ENCODE measurements at regions not wholly inside any gene's neighbourhood (a gene's known extent, or its start where the extent isn't known, plus 50 kb on each side); places are given as distances from the start of the nearest gene placed in this dataset.
"Not testable (repeated sequence)": the region's sequence is repeated elsewhere in the genome, so short reads cannot be mapped to it uniquely, and the experiment has no call there.

DNA sequence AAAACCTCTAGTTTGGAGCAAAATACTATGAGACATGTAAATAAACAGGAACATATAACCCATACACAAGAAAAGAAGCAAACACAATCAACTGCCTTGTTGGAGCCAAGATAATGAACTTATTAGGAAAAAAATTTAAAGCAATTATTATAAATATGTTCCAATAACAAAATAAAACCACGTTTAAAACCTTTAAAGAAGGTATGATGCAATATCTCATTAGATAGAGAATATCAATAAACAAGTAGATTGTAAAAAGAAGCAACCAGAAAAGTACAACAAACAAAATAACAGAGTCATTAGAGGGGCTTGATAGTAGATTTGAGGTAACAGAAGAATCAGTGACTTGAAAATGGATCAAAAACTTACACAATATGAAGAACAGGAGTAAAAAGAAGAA lies 327.0 kb upstream of the PCDH9 start:
- no peak for DNase-seq (ENCODE audit: low read depth in 2 of 2)

DNA sequence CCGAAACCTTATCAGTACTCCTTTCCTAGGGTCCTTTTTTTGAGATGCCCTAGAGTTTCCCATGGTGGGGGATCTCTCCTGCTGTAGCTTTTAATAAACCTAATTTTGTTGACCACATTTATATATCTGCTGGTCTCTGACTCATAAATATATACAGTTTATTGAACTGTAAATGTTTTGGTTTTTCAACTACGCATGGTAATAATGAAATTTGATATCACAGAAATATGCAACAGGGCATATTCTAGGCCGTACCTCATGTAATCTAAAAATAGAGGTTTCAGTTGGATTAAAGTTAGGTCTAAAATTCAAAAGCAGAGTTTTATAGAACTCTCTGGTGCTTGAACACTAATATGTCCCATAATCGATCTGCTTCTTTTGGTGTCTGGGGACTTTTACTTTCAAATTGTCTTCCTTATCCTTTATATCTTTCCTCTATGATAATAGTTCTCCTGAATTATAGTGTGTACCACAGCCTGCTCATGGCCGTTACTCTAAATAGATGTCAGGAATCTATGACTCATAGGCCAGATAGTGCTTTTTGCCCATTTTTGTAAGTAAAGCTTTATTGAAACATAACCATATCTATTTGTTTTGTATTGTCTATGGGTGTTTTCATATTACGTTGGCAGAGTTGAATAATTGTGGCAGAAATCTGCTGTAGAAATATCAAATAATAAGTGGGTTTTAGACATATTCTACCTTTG lies 324.8 kb upstream of the PCDH9 start:
- DNase-seq (ENCODE audit: low read depth in 2 of 2), result no peak

- peak; percentile 65 to 66 for DNase-seq (ENCODE audit: low read depth in 2 of 2)
Measured at GRCh38 chr13:67554286-67554685, 324.1 kb upstream of the PCDH9 start.

- peak in 1 of 2 experiments; percentile 6 for DNase-seq (ENCODE audit: low read depth in 2 of 2)
Measured at GRCh38 chr13:67549331-67549730, 319.2 kb upstream of the PCDH9 start.

GRCh38 chr13:67538906-67539305 lies 308.8 kb upstream of the PCDH9 start:
- DNase-seq (ENCODE audit: low read depth in 2 of 2), result no peak

GRCh38 chr13:67520886-67521285 lies 290.8 kb upstream of the PCDH9 start:
- DNase-seq (ENCODE audit: low read depth in 2 of 2), result no peak

DNA sequence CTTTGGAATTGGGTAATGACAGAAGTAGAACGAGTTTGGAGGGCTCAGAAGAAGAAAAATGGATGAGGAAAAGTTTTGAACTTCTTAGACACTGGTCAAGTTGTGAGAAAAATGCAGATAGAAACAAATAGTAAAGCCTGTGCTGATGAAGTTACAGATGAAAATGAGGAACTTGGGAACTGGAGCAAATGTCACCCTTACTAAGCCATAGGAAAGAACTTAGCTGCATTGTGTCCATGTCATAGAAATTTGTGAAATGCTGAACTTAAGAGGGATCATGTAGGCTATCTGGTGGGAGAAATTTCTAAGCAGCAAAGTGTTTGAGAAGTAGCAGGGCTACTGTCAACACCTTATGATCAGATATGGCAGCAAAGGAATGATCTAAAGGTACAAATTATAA lies 289.2 kb upstream of the PCDH9 start:
- DNase-seq (ENCODE audit: low read depth in 2 of 2), result no peak

DNA sequence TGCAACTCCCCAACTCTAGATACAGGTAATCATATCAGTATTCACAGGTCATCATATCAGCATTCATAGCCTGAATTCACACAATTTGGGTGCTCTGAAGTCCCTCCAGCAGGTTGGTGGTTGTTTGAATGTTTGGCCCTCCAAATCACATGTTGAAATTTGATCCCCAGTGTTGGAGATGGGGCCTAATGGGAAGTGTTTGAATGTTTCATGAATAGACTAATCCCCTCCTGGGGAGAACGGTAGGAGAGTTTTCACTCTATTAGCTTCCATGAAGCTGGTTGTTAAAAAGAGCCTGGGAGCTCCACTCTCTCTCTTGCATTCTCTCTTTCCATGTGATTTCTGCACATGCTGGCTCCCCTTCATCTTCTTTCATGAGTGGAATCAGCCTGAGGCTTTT lies 288.6 kb upstream of the PCDH9 start:
- no peak for DNase-seq (ENCODE audit: low read depth in 2 of 2)

- peak; percentile 63 to 71 for DNase-seq (ENCODE audit: low read depth in 2 of 2)
Measured at GRCh38 chr13:67515895-67516294, 285.8 kb upstream of the PCDH9 start.

DNA sequence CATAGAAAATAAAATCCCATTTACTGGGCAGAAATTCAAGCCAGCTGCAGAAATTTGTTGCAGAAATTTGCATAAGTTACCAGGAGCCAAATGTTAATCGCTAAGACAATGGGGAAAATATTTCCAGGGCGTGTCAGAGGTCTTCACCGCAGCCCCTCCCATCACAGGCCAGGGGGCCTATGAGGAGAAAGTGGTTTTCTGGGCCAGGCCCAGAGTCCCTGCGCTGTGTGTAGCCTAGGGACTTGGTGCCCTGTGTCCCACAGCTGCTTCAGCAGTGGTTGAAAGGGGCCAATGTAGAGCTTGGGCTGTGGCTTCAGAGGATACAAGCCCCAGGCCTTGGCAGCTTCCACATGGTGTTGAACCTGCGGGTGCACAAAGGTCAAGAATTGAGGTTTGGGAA lies 278.9 kb upstream of the PCDH9 start:
- DNase-seq (ENCODE audit: low read depth in 2 of 2), result no peak

- DNase-seq (ENCODE audit: low read depth in 2 of 2), result not testable (repeated sequence)
Measured at GRCh38 chr13:67508275-67508674, 278.1 kb upstream of the PCDH9 start.

DNA sequence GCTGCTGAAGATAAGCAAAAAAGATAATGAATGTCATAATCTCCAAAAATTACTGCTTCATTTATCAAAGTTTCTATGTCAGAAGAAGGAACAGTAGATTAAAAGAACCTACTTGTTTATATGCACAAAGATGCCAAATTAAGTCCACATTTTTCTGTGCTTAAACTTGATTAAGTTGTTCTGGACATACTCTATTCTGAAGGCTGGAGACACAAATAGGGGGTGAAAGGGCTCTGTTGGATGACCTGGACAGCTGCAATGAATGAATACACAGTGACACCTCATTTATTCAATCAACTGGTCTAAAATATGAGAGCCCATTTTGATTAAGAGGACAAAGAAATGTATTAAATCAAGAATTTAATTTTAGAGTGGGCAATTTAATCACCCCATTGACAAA lies 276.3 kb upstream of the PCDH9 start:
- DNase-seq (ENCODE audit: low read depth in 2 of 2), result no peak

DNA sequence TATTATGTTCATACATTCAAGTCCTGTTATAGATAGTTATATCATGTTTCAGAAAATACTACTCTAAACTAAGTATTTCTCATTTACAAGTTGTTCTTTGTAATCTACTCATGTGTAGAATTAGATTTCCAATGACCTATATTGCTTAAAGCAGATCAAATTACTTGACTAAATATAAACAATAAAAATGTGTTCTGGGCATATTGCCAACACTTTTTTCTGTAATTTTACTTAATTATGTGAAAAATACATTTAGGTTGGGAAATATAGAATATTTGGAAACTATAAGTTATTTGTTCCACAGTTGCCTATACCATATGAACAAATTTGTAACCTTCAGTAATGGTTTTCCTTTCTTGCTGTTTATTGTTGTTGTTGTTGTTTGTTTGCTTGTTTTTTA lies 275.2 kb upstream of the PCDH9 start:
- no peak for DNase-seq (ENCODE audit: low read depth in 2 of 2)

DNA sequence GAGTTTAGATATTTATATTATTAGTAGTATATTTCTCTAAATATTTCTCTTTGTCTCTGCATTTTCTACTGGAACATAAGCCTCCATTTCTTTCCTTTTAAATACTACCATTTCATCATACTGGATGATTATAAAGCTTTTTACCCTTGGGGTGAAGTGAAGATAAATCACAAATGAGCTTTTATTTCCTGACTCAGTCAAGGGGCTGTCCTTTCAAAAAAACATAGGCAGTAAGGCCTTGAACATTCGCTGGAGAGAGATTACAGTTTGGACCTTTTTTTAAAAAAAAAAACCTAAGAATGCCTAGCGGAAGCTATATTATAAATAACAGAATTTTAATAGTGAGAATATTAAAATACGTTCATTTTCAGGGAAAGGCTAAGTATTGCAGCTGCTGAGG lies 268.8 kb upstream of the PCDH9 start:
- no peak for DNase-seq (ENCODE audit: low read depth in 2 of 2)

- no peak for DNase-seq (ENCODE audit: low read depth in 2 of 2)
Measured at GRCh38 chr13:67493835-67494234, 263.7 kb upstream of the PCDH9 start.

GRCh38 chr13:67489016-67489415 lies 258.9 kb upstream of the PCDH9 start:
- no peak for DNase-seq (ENCODE audit: low read depth in 2 of 2)

DNA sequence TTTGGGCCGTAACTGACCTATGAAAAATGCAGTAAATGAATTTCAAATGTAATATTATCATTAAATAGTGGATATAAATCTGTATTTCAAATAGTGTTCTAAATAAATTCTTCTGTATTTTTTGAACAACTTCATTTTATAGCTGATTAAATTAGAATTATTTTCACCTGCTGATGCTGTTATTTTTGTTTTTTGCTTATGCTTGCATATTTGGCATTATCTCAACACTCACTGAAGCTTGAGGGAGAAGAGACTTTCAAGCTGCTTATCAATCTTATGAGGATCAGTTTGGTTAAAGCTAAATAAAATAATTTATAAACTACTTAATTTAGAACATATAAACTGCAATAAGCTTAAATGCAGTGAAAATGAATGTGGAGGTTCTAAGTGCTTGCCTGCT lies 251.3 kb upstream of the PCDH9 start:
- no peak for DNase-seq (ENCODE audit: low read depth in 2 of 2)

DNA sequence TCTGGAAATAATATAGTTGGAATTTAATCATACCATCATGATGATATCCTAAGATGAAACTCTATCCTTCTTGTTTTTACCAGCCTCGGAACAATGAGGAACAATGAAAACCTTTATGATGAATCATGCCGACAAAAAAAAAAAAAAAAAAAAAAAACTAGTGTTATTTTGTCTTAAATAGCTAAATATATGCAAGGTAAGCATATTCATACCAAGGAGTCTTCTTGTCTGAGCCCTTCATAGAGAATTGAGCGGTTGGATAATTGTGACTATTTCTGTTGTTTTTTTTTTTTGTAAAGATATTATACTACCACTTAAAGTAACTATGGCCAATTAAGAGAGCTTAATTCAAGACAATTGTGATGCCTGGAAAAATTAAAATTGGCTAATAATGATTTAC lies 244.0 kb upstream of the PCDH9 start:
- no peak for DNase-seq (ENCODE audit: low read depth in 2 of 2)

DNA sequence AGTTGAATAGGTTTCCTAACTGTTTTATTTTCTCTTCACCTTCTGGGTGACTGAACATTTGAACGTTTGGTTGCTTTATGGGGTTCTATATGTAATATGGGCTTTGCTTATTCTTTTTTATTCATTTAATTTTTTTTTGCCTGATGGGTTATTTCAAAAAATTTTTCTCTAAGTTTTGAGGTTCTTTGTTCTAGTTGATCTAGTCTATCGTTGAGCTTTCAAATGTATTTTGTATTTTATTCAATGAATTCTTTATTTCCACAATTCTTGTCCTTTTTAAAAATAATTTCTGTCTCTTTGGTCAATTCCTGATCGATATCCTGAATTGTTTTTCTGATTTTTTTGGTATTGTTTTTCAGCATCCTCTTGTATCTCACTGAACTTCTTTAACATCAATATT lies 239.5 kb upstream of the PCDH9 start:
- no peak for DNase-seq (ENCODE audit: low read depth in 2 of 2)

GRCh38 chr13:67466569-67466968 lies 236.4 kb upstream of the PCDH9 start:
- no peak for DNase-seq (ENCODE audit: low read depth in 2 of 2)

DNA sequence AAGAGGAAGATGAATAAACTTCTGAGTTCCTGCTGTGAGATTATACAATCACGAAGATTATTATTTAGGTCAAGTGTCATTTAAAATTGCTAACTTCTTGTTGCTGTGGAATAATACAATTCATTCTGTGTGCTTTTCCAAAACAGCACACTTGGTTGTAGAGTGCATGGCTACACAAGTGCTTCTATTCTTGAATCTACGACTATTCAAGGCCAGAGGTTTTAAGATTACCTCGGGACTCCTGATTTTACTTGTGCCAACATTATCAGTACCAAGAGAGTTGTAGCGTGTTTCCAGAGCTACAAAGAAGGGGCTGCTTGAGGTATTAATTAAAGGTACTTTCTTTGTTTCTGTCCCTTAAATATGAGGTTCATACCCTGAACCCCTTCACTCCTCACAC lies 234.0 kb upstream of the PCDH9 start:
- DNase-seq (ENCODE audit: low read depth in 2 of 2), result no peak

- DNase-seq (ENCODE audit: low read depth in 2 of 2), result no peak
Measured at GRCh38 chr13:67462098-67462497, 232.0 kb upstream of the PCDH9 start.

DNA sequence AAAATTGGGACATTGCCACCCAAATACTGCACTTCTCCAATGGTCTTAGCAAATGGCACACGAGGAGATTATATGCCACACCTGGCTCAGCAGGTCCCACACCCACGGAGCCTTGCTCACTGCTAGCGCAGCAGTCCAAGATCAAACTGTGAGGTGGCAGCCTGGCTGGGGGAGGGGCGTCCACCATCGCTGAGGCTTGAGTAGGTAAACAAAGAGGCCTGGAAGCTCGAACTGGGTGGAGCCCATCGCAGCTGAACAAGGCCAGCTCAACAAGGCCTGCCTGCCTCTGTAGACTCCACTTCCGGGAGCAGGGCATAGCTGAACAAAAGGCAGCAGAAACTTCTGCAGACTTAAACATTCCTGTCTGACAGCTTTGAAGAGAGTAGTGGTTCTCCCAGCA lies 222.4 kb upstream of the PCDH9 start:
- DNase-seq (ENCODE audit: low read depth in 2 of 2), result not testable (repeated sequence)

- no peak for DNase-seq (ENCODE audit: low read depth in 2 of 2)
Measured at GRCh38 chr13:67445436-67445835, 215.3 kb upstream of the PCDH9 start.

All from fibroblast of skin of left biceps (primary cell).